ENCODE measurements at regions not wholly inside any gene's neighbourhood (a gene's known extent, or its start where the extent isn't known, plus 50 kb on each side); places are given as distances from the start of the nearest gene placed in this dataset.

DNA sequence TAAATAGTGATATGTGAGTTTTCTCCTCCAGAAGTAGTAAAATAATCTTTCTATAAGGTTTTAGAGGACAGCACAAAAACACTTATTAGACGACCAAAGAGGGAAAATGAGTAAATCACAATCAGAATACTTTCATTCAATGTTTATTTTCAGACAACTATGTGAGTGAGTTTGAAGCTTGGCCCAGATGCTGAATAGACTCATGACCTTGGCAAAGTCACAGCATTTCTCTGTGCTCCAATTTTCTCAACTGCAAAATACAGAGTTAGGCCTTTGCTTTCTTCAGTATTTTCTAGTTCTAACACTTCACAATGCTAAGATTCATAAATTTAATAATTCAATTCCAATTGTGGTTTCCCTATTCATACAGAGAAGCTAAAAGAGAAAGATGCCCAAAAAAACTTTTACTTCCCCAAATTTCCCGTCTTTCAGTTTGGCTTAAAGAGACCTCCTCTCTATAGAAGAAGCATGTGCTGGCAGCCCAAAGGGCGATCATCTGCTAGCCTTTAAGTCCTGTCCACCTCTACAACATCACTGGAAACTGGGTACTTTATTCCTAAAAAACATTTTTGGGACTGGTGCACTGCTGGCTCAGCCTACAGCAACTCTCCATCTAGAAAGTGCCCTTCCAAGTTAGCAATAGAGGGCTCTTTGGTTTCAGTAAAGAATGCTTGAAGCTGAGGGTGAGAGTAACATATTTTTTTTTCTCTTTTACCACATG is 116.8 kb upstream of the GORAB start:
- H3K23me2 ChIP-seq (ENCODE audit: low read depth, low read length), result no peaks in the 10 kb centered on the region
- no peaks in the 10 kb centered on the region for H3K36me3 ChIP-seq (ENCODE audit: control insufficient read depth in 2 of 4, insufficient read depth in 4 of 4, low read length in 3 of 4)
- no peak overlapping the region for H2AK5ac ChIP-seq (ENCODE audit: low read depth, low read length)
- FAIRE-seq (no peak), DNase-seq (ENCODE audit: low read depth in 1 of 2, low spot score in 2 of 2) (no peak)
- H2BK12ac ChIP-seq (ENCODE audit: low read depth, low read length), result no peak overlapping the region
- no peak overlapping the region for H3K4ac ChIP-seq (replicated peaks; ENCODE audit: insufficient read length, low read depth, low read length)
- H3K4me3 ChIP-seq (ENCODE audit: extremely low read depth in 1 of 4, insufficient read depth in 2 of 4, low read depth in 3 of 4, low read length in 4 of 4), result no peak overlapping the region
- ChIA-PET CTCF (ENCODE audit: partially characterized antibody) (interaction anchor here (0.6 kb wide), 1 partner anchor 919 kb away, joined by 3 read pairs; no protein-coding TSS in a partner anchor), POLR2A (ENCODE audit: partially characterized antibody) (no interaction called here)
- H4K20me1 ChIP-seq (replicated peaks in 1 of 2; ENCODE audit: control insufficient read depth in 1 of 2, insufficient read depth in 2 of 2, low read length in 2 of 2), result no peaks in the 10 kb centered on the region
- H3K9me3 ChIP-seq (ENCODE audit: insufficient read depth in 2 of 2, low read depth in 1 of 2, low read length in 1 of 2), result peaks cover 0 to 2% of the 10 kb centered on the region in 2 experiments; a peak in 1 of 4 replicates
- no peak overlapping the region for H3K27ac ChIP-seq (ENCODE audit: low read depth, low read length)
- H3K79me2 ChIP-seq (ENCODE audit: control insufficient read depth in 1 of 2, insufficient read depth in 2 of 2, low read length in 2 of 2), result no peaks in the 10 kb centered on the region
- no peak overlapping the region for H4K5ac ChIP-seq (ENCODE audit: insufficient read length, low read depth, low read length)
- no peak overlapping the region for H3K23ac ChIP-seq (ENCODE audit: insufficient read length)
- 76% methylated on average over 3 of the region's 3 CpGs; no CpG with 5 or more reads in 1 of the 2 experiments for WGBS, 2 experiments (ENCODE audit: extremely low coverage in 1 of 2, insufficient coverage in 1 of 2, insufficient read length in 1 of 2, insufficient replicate concordance in 2 of 2, low coverage in 1 of 2, low lambda C conversion rate in 2 of 2, missing lambda C conversion rate in 1 of 2)
- H3K9ac ChIP-seq (replicated peaks in 1 of 4; ENCODE audit: extremely low read depth in 1 of 4, low read depth in 3 of 4, low read length in 3 of 4), result no peak overlapping the region
- no peaks in the 10 kb centered on the region for H3K79me1 ChIP-seq (ENCODE audit: low read depth, low read length)
- H2BK20ac ChIP-seq (ENCODE audit: low read length), result no peak overlapping the region
- no peak overlapping the region for H3K18ac ChIP-seq (ENCODE audit: extremely low read depth, low read length)
- no peak overlapping the region for H4K8ac ChIP-seq (ENCODE audit: extremely low read depth, insufficient read depth, low read length)
- H2BK120ac ChIP-seq (replicated peaks; ENCODE audit: low read depth, low read length), result no peak overlapping the region
- H3K4me2 ChIP-seq (ENCODE audit: insufficient read depth in 1 of 2, low read depth in 2 of 2, low read length in 2 of 2), result no peak overlapping the region
- H4K91ac ChIP-seq (replicated peaks; ENCODE audit: insufficient read length, low read length), result no peak overlapping the region
- H3K14ac ChIP-seq (ENCODE audit: insufficient read length), result no peak overlapping the region
- H2BK5ac ChIP-seq (ENCODE audit: low read depth, low read length), result no peak overlapping the region
- no peak overlapping the region for H3K56ac ChIP-seq (replicated peaks; ENCODE audit: insufficient read length, low read depth, low read length)
- no peaks in the 10 kb centered on the region for H3K27me3 ChIP-seq (replicated peaks in 1 of 4; ENCODE audit: control insufficient read depth in 3 of 4, extremely low read depth in 1 of 4, insufficient read depth in 3 of 4, low read length in 3 of 4)
- H2BK15ac ChIP-seq (ENCODE audit: low read length), result no peak overlapping the region
- H2AFZ ChIP-seq (ENCODE audit: low read length), result no peak overlapping the region
- H3K4me1 ChIP-seq (replicated peaks in 1 of 4; ENCODE audit: control insufficient read depth in 3 of 4, insufficient read depth in 4 of 4, low read length in 3 of 4), result no peaks in the 10 kb centered on the region
- TF ChIP-seq, protein P1, sequence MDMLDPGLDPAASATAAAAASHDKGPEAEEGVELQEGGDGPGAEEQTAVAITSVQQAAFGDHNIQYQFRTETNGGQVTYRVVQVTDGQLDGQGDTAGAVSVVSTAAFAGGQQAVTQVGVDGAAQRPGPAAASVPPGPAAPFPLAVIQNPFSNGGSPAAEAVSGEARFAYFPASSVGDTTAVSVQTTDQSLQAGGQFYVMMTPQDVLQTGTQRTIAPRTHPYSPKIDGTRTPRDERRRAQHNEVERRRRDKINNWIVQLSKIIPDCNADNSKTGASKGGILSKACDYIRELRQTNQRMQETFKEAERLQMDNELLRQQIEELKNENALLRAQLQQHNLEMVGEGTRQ (IDR thresholded peaks at IDR 0.05; ENCODE audit: low read length), result no peak
- TF ChIP-seq POLR2A (IDR thresholded peaks at IDR 0.05; ENCODE audit: control extremely low read depth in 1 of 2, low read depth in 2 of 2, low read length in 2 of 2) (no peak), YY1 (IDR thresholded peaks at IDR 0.05; ENCODE audit: low read depth, low read length) (no peak), POLR2AphosphoS5 (IDR thresholded peaks at IDR 0.05; ENCODE audit: low read depth, low read length) (no peak), JUND (IDR thresholded peaks at IDR 0.05; ENCODE audit: low read length) (no peak), GABPA (IDR thresholded peaks at IDR 0.05; ENCODE audit: borderline replicate concordance, insufficient read depth, low read length) (no peak), BACH1 (IDR thresholded peaks at IDR 0.05; ENCODE audit: low read length) (no peak), HDAC6 (IDR thresholded peaks at IDR 0.05; ENCODE audit: low read depth, low read length) (no peak), HDAC2 (IDR thresholded peaks at IDR 0.05; ENCODE audit: borderline replicate concordance in 1 of 2, low read depth in 2 of 2, low read length in 2 of 2) (no peak), NRF1 (IDR thresholded peaks at IDR 0.05; ENCODE audit: low read depth, low read length) (no peak), RFX5 (IDR thresholded peaks at IDR 0.05; ENCODE audit: borderline replicate concordance, low read depth, low read length) (no peak)
- TF ChIP-seq, protein P2, sequence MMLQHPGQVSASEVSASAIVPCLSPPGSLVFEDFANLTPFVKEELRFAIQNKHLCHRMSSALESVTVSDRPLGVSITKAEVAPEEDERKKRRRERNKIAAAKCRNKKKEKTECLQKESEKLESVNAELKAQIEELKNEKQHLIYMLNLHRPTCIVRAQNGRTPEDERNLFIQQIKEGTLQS (IDR thresholded peaks at IDR 0.05; ENCODE audit: insufficient read depth, low read depth, low read length), result no peak

Data from H1 (cell line).